H1 (cell line): ENCODE measurements at regions not wholly inside any gene's neighbourhood (a gene's known extent, or its start where the extent isn't known, plus 50 kb on each side); places are given as distances from the start of the nearest gene placed in this dataset.

Source experiments
- BACH1 ChIP-seq: IDR thresholded peaks from 2 replicates; pipeline ENCODE4 v1.6.1; 2012; ENCODE audit warnings: low read length, improper control_type of control experiment
- CHD2 ChIP-seq: IDR thresholded peaks from 2 replicates; pipeline ENCODE4 v1.6.1; 2012; ENCODE audit warnings: low read length, improper control_type of control experiment
- CREB1 ChIP-seq: IDR thresholded peaks from 2 replicates; pipeline ENCODE4 v1.6.1; 2012; ENCODE audit warnings: inconsistent platforms
- CTBP2 ChIP-seq: IDR thresholded peaks from 2 replicates; pipeline ENCODE4 v1.7.0; 2011; ENCODE audit warnings: borderline replicate concordance, mild to moderate bottlenecking, moderate library complexity, mixed read lengths, low read length; ENCODE audit not compliant: insufficient read depth, insufficient read length
- EP300 ChIP-seq, 2 experiments: IDR thresholded peaks; 1 replicate in 1 of 2; 2 replicates in 1 of 2; pipeline ENCODE4 v1.6.1; 2011 to 2012; ENCODE audit warnings: low read depth in 2 of 2, low read length in 2 of 2, mild to moderate bottlenecking in 2 of 2, borderline replicate concordance in 1 of 2, inconsistent platforms in 1 of 2, moderate library complexity in 1 of 2
- EZH2 ChIP-seq: fragments of 200-600 bp; sonication (generic); IDR thresholded peaks from 2 replicates; pipeline ENCODE4 v1.7.1; 2012; ENCODE audit warnings: low read depth, mild to moderate bottlenecking, moderate library complexity, low read length, inconsistent platforms; ENCODE audit not compliant: severe bottlenecking
- GABPA ChIP-seq: IDR thresholded peaks from 2 replicates; pipeline ENCODE4 v1.6.1; 2011; ENCODE audit warnings: mild to moderate bottlenecking, low read length, moderate library complexity, borderline replicate concordance; ENCODE audit not compliant: insufficient read depth
- POLR2A ChIP-seq, 2 experiments: IDR thresholded peaks; 1 replicate in 1 of 2; 2 replicates in 1 of 2; pipeline ENCODE4 v1.6.1; 2011; ENCODE audit warnings: low read depth in 2 of 2, low read length in 2 of 2, mild to moderate bottlenecking in 2 of 2; ENCODE audit errors: control extremely low read depth in 1 of 2
- POLR2AphosphoS5 ChIP-seq: IDR thresholded peaks from 2 replicates; pipeline ENCODE4 v1.6.1; 2011; ENCODE audit warnings: low read depth, low read length
- RAD21 ChIP-seq, 2 experiments: IDR thresholded peaks in 1 of 2; conservative IDR thresholded peaks in 1 of 2; 2 replicates each; pipeline ENCODE4 v1.6.1; 2011; ENCODE audit warnings: low read depth in 2 of 2, low read length in 2 of 2, improper control_type of control experiment in 1 of 2, inconsistent platforms in 1 of 2, mild to moderate bottlenecking in 1 of 2, moderate library complexity in 1 of 2
- SRF ChIP-seq: IDR thresholded peaks from 2 replicates; pipeline ENCODE4 v1.6.1; 2011; ENCODE audit warnings: mild to moderate bottlenecking, low read depth, low read length, moderate library complexity
- TF ChIP-seq, protein P1 (sequence below), 3 experiments: IDR thresholded peaks; 1 replicate in 2 of 3; 2 replicates in 1 of 3; pipeline versions ENCODE4 v1.5.1 to v1.6.1; 2011; ENCODE audit warnings: low read length in 3 of 3, mild to moderate bottlenecking in 3 of 3, inconsistent platforms in 2 of 3, low read depth in 1 of 3, moderate library complexity in 1 of 3; ENCODE audit not compliant: insufficient read depth in 1 of 3; ENCODE audit errors: control extremely low read depth in 1 of 3
- TF ChIP-seq, protein P2 (sequence below): IDR thresholded peaks from 2 replicates; pipeline ENCODE4 v1.6.1; 2012; ENCODE audit warnings: inconsistent platforms
- TF ChIP-seq, protein P3 (sequence below): IDR thresholded peaks from 2 replicates; pipeline ENCODE4 v1.6.1; 2011; ENCODE audit warnings: low read length, improper control_type of control experiment

DNA sequence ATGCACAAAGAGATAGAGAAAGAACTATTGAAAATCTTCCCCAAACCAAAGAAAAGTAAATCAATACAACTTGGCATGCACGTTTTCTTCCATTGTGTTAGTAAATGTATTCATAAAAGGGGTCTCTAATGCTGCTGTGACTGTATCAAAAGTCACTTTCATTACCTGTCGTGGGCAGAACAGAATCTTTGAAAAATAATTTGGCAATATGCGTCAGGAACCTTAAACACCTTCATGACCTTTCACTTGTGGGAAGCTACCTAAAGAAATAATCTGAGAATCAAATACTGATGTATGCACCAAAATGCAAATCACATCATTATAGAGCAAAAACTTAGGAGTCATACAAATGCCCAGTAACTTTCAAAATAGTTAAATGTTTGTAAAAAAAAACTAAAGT is 105.3 kb downstream of the ARL4C start:
- TF ChIP-seq CREB1 (no peak), RAD21 (IDR thresholded peaks at IDR 0.05 in 1 of 2, conservative IDR thresholded peaks at IDR 0.05 in 1 of 2; ENCODE audit: low read depth in 2 of 2, low read length in 2 of 2) (no peak), CHD2 (no peak), CTBP2 (no peak), BACH1 (no peak), EP300 (IDR thresholded peaks at IDR 0.05; ENCODE audit: borderline replicate concordance in 1 of 2, low read depth in 2 of 2, low read length in 2 of 2) (no peak), POLR2A (IDR thresholded peaks at IDR 0.05; ENCODE audit: control extremely low read depth in 1 of 2, low read depth in 2 of 2, low read length in 2 of 2) (no peak), GABPA (no peak), POLR2AphosphoS5 (no peak), SRF (no peak), EZH2 (no peak)
- TF ChIP-seq, protein P1, sequence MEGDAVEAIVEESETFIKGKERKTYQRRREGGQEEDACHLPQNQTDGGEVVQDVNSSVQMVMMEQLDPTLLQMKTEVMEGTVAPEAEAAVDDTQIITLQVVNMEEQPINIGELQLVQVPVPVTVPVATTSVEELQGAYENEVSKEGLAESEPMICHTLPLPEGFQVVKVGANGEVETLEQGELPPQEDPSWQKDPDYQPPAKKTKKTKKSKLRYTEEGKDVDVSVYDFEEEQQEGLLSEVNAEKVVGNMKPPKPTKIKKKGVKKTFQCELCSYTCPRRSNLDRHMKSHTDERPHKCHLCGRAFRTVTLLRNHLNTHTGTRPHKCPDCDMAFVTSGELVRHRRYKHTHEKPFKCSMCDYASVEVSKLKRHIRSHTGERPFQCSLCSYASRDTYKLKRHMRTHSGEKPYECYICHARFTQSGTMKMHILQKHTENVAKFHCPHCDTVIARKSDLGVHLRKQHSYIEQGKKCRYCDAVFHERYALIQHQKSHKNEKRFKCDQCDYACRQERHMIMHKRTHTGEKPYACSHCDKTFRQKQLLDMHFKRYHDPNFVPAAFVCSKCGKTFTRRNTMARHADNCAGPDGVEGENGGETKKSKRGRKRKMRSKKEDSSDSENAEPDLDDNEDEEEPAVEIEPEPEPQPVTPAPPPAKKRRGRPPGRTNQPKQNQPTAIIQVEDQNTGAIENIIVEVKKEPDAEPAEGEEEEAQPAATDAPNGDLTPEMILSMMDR (IDR thresholded peaks at IDR 0.05; ENCODE audit: control extremely low read depth in 1 of 3, insufficient read depth in 1 of 3, low read depth in 1 of 3, low read length in 3 of 3) = no peak
- TF ChIP-seq, protein P2, sequence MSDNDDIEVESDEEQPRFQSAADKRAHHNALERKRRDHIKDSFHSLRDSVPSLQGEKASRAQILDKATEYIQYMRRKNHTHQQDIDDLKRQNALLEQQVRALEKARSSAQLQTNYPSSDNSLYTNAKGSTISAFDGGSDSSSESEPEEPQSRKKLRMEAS = no peak
- TF ChIP-seq, protein P3, sequence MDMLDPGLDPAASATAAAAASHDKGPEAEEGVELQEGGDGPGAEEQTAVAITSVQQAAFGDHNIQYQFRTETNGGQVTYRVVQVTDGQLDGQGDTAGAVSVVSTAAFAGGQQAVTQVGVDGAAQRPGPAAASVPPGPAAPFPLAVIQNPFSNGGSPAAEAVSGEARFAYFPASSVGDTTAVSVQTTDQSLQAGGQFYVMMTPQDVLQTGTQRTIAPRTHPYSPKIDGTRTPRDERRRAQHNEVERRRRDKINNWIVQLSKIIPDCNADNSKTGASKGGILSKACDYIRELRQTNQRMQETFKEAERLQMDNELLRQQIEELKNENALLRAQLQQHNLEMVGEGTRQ = no peak
